Activated CD4-positive, alpha-beta T cell treated with anti-CD3 and anti-CD28 coated beads, Interleukin-2, Interleukin-4, amounts not matched to agents 100 ng/mL and 50 ng/mL, durations not matched to agents 16 hours and 8 hours (primary cell): ENCODE measurements at regions not wholly inside any gene's neighbourhood (a gene's known extent, or its start where the extent isn't known, plus 50 kb on each side); places are given as distances from the start of the nearest gene placed in this dataset.

Source experiments
- DNase-seq: peaks from one replicate; pipeline ENCODE4 v3.0.0-alpha.2; 2020; ENCODE audit warnings: low spot score

- no peak for DNase-seq
Observed at GRCh38 chr13:29926098-29926476, 75.7 kb upstream of the UBL3 start.

GRCh38 chr13:29925457-29926097 is 75.2 kb upstream of the UBL3 start:
- no peak for DNase-seq

GRCh38 chr13:29924482-29925350 is 74.3 kb upstream of the UBL3 start:
- DNase-seq = no peak

GRCh38 chr13:29923554-29924481 is 73.4 kb upstream of the UBL3 start:
- DNase-seq = peak; percentile 73

- no peak for DNase-seq
Observed at GRCh38 chr13:29922896-29923295, 72.5 kb upstream of the UBL3 start.

- DNase-seq = no peak
Observed at GRCh38 chr13:29922281-29922821, 71.9 kb upstream of the UBL3 start.

- no peak for DNase-seq
Observed at GRCh38 chr13:29921542-29921941, 71.1 kb upstream of the UBL3 start.

- DNase-seq = no peak
Observed at GRCh38 chr13:29920025-29920643, 69.7 kb upstream of the UBL3 start.

GRCh38 chr13:29918845-29919244 is 68.4 kb upstream of the UBL3 start:
- no peak for DNase-seq

- DNase-seq = no peak
Observed at GRCh38 chr13:29917650-29918049, 67.2 kb upstream of the UBL3 start.

- no peak for DNase-seq
Observed at GRCh38 chr13:29914581-29914980, 64.2 kb upstream of the UBL3 start.

- no peak for DNase-seq
Observed at GRCh38 chr13:29911781-29912418, 61.5 kb upstream of the UBL3 start.

GRCh38 chr13:29909975-29910674 is 59.7 kb upstream of the UBL3 start:
- DNase-seq = no peak

- no peak for DNase-seq
Observed at GRCh38 chr13:29909081-29909730, 58.8 kb upstream of the UBL3 start.

- DNase-seq = no peak
Observed at GRCh38 chr13:29908416-29909080, 58.1 kb upstream of the UBL3 start.

- peak; percentile 24 for DNase-seq
Observed at GRCh38 chr13:29907670-29908069, 57.3 kb upstream of the UBL3 start.

GRCh38 chr13:29906432-29907011 is 56.1 kb upstream of the UBL3 start:
- DNase-seq = no peak

GRCh38 chr13:29905845-29906244 is 55.4 kb upstream of the UBL3 start:
- DNase-seq = no peak

GRCh38 chr13:29903996-29904395 is 53.6 kb upstream of the UBL3 start:
- DNase-seq = no peak
